Peyer's patch (tissue), 4 donors: ENCODE measurements at regions not wholly inside any gene's neighbourhood (a gene's known extent, or its start where the extent isn't known, plus 50 kb on each side); places are given as distances from the start of the nearest gene placed in this dataset.

Experiments
- DNase-seq, 3 donors: peaks; one replicate each; pipeline ENCODE4 v3.0.0-alpha.2; 2017 to 2019
- H3K27ac ChIP-seq, 4 donors: fragments of 200-600 bp; sonication (generic); one replicate each; pipeline ENCODE4 v1.5.1; 2016 to 2019
- H3K27me3 ChIP-seq, 2 donors: fragments of 200-600 bp; sonication (generic); one replicate each; pipeline ENCODE4 v1.5.1; 2019
- H3K36me3 ChIP-seq, 3 donors: fragments of 200-600 bp; sonication (generic); one replicate each; pipeline ENCODE4 v1.5.1; 2016 to 2019
- H3K4me1 ChIP-seq, 4 donors: fragments of 200-600 bp; sonication (generic); one replicate each; pipeline ENCODE4 v1.5.1; 2016 to 2019
- H3K4me3 ChIP-seq, 4 donors: fragments of 200-600 bp; sonication (generic); 1 replicate in 3 of 4; 2 replicates in 1 of 4; pipeline ENCODE4 v1.5.1; 2016 to 2019; ENCODE audit warnings: mild to moderate bottlenecking in 1 of 4
- H3K9me3 ChIP-seq, 4 donors: fragments of 200-600 bp; sonication (generic); one replicate each; pipeline ENCODE4 v1.5.1; 2016 to 2019; ENCODE audit warnings: mild to moderate bottlenecking in 1 of 4
- CTCF ChIP-seq, 6 experiments: fragments of 450-650 bp in 4 of 6; fragments of 200-600 bp in 2 of 6; sonication (generic) in 1 of 6; IDR thresholded peaks; one replicate each; pipeline ENCODE4 v1.5.1; 2017 to 2019; ENCODE audit warnings: antibody characterized with exemption in 6 of 6, mild to moderate bottlenecking in 3 of 6, moderate library complexity in 1 of 6
- POLR2A ChIP-seq, 2 donors: fragments of 450-650 bp; IDR thresholded peaks; one replicate each; pipeline ENCODE4 v1.5.1; 2017; ENCODE audit warnings: antibody characterized with exemption in 2 of 2, mild to moderate bottlenecking in 2 of 2, moderate library complexity in 2 of 2

- TF ChIP-seq POLR2A (IDR thresholded peaks at IDR 0.05) (no peak), CTCF (IDR thresholded peaks at IDR 0.05) (no peak)
- DNase-seq, result no peak
Observed at GRCh38 chr10:4095166-4095917, 310.3 kb upstream of the KLF6 start.

GRCh38 chr10:4094751-4095150 lies 309.7 kb upstream of the KLF6 start:
- TF ChIP-seq CTCF (IDR thresholded peaks at IDR 0.05) (no peak), POLR2A (IDR thresholded peaks at IDR 0.05) (no peak)
- no peak overlapping the region for H3K27ac ChIP-seq
- no peaks in the 10 kb centered on the region for H3K36me3 ChIP-seq
- H3K27me3 ChIP-seq, result no peaks in the 10 kb centered on the region
- DNase-seq, result no peak
- no peaks in the 10 kb centered on the region for H3K9me3 ChIP-seq
- H3K4me1 ChIP-seq, result no peaks in the 10 kb centered on the region
- no peak overlapping the region for H3K4me3 ChIP-seq

More at GRCh38 chr10:4095166-4095917, 310.3 kb upstream of the KLF6 start:
- H3K36me3 ChIP-seq, result no peaks in the 10 kb centered on the region
- no peaks in the 10 kb centered on the region for H3K9me3 ChIP-seq
- no peak overlapping the region for H3K27ac ChIP-seq
- H3K27me3 ChIP-seq, result no peaks in the 10 kb centered on the region
- no peak overlapping the region for H3K4me3 ChIP-seq
- no peaks in the 10 kb centered on the region for H3K4me1 ChIP-seq

GRCh38 chr10:4093438-4093837 lies 308.4 kb upstream of the KLF6 start:
- no peak for DNase-seq

GRCh38 chr10:4088354-4089066 lies 303.5 kb upstream of the KLF6 start:
- peaks cover 0 to 4% (median 0%) of the 10 kb centered on the region in 4 donors for H3K4me1 ChIP-seq
- no peaks in the 10 kb centered on the region for H3K27me3 ChIP-seq
- H3K27ac ChIP-seq, result no peak overlapping the region
- H3K9me3 ChIP-seq, result no peaks in the 10 kb centered on the region
- H3K4me3 ChIP-seq, result no peak overlapping the region
- no peaks in the 10 kb centered on the region for H3K36me3 ChIP-seq
- TF ChIP-seq POLR2A (IDR thresholded peaks at IDR 0.05), result no peak
- no peak for TF ChIP-seq CTCF (IDR thresholded peaks at IDR 0.05)
- DNase-seq, result no peak

More at GRCh38 chr10:4093438-4093837, 308.4 kb upstream of the KLF6 start:
- Histone ChIP-seq H3K4me3 (no peak overlapping the region), H3K9me3 (no peaks in the 10 kb centered on the region), H3K27me3 (no peaks in the 10 kb centered on the region), H3K4me1 (no peaks in the 10 kb centered on the region), H3K36me3 (no peaks in the 10 kb centered on the region), H3K27ac (no peak overlapping the region)
- TF ChIP-seq CTCF (IDR thresholded peaks at IDR 0.05), result no peak

- Histone ChIP-seq H3K27me3 (no peaks in the 10 kb centered on the region), H3K4me3 (no peak overlapping the region), H3K9me3 (no peaks in the 10 kb centered on the region), H3K4me1 (peaks cover 0 to 4% (median 0%) of the 10 kb centered on the region in 4 donors), H3K27ac (no peak overlapping the region), H3K36me3 (no peaks in the 10 kb centered on the region)
- TF ChIP-seq POLR2A (IDR thresholded peaks at IDR 0.05), result no peak
- no peak for DNase-seq
Observed at GRCh38 chr10:4086131-4086898, 301.3 kb upstream of the KLF6 start.
